ENCODE measurements at regions not wholly inside any gene's neighbourhood (a gene's known extent, or its start where the extent isn't known, plus 50 kb on each side); places are given as distances from the start of the nearest gene placed in this dataset.

DNA sequence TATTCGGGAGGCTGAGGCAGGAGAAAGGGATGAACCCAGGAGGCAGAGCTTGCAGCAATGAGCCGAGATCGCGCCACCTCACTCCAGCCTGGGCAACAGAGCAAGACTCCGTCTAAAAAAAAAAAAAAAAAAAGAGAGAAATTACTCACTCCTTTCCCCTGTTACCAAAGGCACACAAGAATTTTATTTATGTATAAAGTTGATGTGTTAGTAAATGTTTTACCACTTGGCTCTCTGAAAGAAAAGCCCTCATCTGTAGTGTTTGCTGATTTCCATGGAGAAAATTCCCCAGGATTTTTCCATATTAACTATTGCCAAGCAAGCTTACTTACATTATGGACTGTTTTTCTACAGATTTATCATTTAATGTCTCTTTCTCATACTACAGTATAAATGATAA lies 142.1 kb upstream of the PABPC4L start:
- TF ChIP-seq CTCF (IDR thresholded peaks at IDR 0.05), result no peak
- no peak for TF ChIP-seq POLR2A (IDR thresholded peaks at IDR 0.05)
